HEK293 (cell line): ENCODE measurements at regions not wholly inside any gene's neighbourhood (a gene's known extent, or its start where the extent isn't known, plus 50 kb on each side); places are given as distances from the start of the nearest gene placed in this dataset.

Source experiments
- HOXD13 ChIP-seq: sonication (generic); formaldehyde crosslinking; IDR thresholded peaks from 2 replicates; pipeline ENCODE4 v1.8.0; 2022; ENCODE audit warnings: missing genetic modification reagents, borderline replicate concordance
- IKZF3 ChIP-seq: fragments of 450-650 bp; IDR thresholded peaks from 2 replicates; pipeline ENCODE4 v1.5.0; 2018; ENCODE audit warnings: missing biosample characterization, mild to moderate bottlenecking, missing genetic modification characterization, moderate library complexity
- KLF8 ChIP-seq: fragments of 450-650 bp; formaldehyde crosslinking; IDR thresholded peaks from 2 replicates; pipeline ENCODE4 v1.5.1; 2016; ENCODE audit warnings: missing biosample characterization, missing genetic modification characterization
- PATZ1 ChIP-seq: fragments of 450-650 bp; formaldehyde crosslinking; IDR thresholded peaks from 2 replicates; pipeline ENCODE4 v1.5.1; 2016; ENCODE audit warnings: missing biosample characterization, missing genetic modification characterization
- TRIM28 ChIP-seq: IDR thresholded peaks from 2 replicates; pipeline ENCODE4 v1.6.1; 2011; ENCODE audit warnings: low read length, control low read depth, borderline replicate concordance
- ZBTB1 ChIP-seq: fragments of 450-650 bp; formaldehyde crosslinking; IDR thresholded peaks from 2 replicates; pipeline ENCODE4 v1.5.1; 2016; ENCODE audit warnings: missing biosample characterization, missing genetic modification characterization
- ZBTB17 ChIP-seq: fragments of 450-650 bp; formaldehyde crosslinking; IDR thresholded peaks from 2 replicates; pipeline ENCODE4 v1.5.1; 2016; ENCODE audit warnings: missing biosample characterization, missing genetic modification characterization
- ZBTB44 ChIP-seq: fragments of 450-650 bp; IDR thresholded peaks from 2 replicates; pipeline ENCODE4 v1.5.1; 2018; ENCODE audit warnings: missing biosample characterization, mild to moderate bottlenecking, missing genetic modification characterization
- ZBTB8A ChIP-seq: fragments of 450-650 bp; formaldehyde crosslinking; IDR thresholded peaks from 2 replicates; pipeline ENCODE4 v1.5.1; 2016; ENCODE audit warnings: missing biosample characterization, missing genetic modification characterization
- ZIC2 ChIP-seq: fragments of 450-650 bp; formaldehyde crosslinking; IDR thresholded peaks from 2 replicates; pipeline ENCODE4 v1.5.1; 2016; ENCODE audit warnings: missing biosample characterization, missing genetic modification characterization
- ZNF10 ChIP-seq: fragments of 450-650 bp; formaldehyde crosslinking; IDR thresholded peaks from 2 replicates; pipeline ENCODE4 v1.5.1; 2017; ENCODE audit warnings: missing biosample characterization, missing genetic modification characterization
- ZNF2 ChIP-seq: fragments of 450-650 bp; formaldehyde crosslinking; IDR thresholded peaks from 2 replicates; pipeline ENCODE4 v1.5.1; 2016; ENCODE audit warnings: missing biosample characterization, missing genetic modification characterization
- ZNF221 ChIP-seq: fragments of 450-650 bp; formaldehyde crosslinking; IDR thresholded peaks from 2 replicates; pipeline ENCODE4 v1.5.1; 2017; ENCODE audit warnings: missing biosample characterization, missing genetic modification characterization, borderline replicate concordance
- ZNF248 ChIP-seq: fragments of 450-650 bp; formaldehyde crosslinking; IDR thresholded peaks from 2 replicates; pipeline ENCODE4 v1.5.1; 2017; ENCODE audit warnings: missing biosample characterization, missing genetic modification characterization
- ZNF350 ChIP-seq: fragments of 450-650 bp; formaldehyde crosslinking; IDR thresholded peaks from 2 replicates; pipeline ENCODE4 v1.5.0; 2017; ENCODE audit warnings: missing biosample characterization, mild to moderate bottlenecking, missing genetic modification characterization
- ZNF473 ChIP-seq: fragments of 450-650 bp; formaldehyde crosslinking; IDR thresholded peaks from 2 replicates; pipeline ENCODE4 v1.5.1; 2017; ENCODE audit warnings: missing biosample characterization, missing genetic modification characterization
- ZNF549 ChIP-seq: fragments of 450-650 bp; IDR thresholded peaks from 2 replicates; pipeline ENCODE4 v1.5.1; 2018; ENCODE audit warnings: missing biosample characterization, missing genetic modification characterization, mild to moderate bottlenecking, inconsistent platforms, moderate library complexity
- ZNF560 ChIP-seq: fragments of 450-650 bp; formaldehyde crosslinking; IDR thresholded peaks from 2 replicates; pipeline ENCODE4 v1.5.1; 2017; ENCODE audit warnings: missing biosample characterization, missing genetic modification characterization, borderline replicate concordance
- ZNF610 ChIP-seq: fragments of 450-650 bp; formaldehyde crosslinking; IDR thresholded peaks from 2 replicates; pipeline ENCODE4 v1.5.1; 2016; ENCODE audit warnings: missing biosample characterization, missing genetic modification characterization, borderline replicate concordance
- ZNF621 ChIP-seq: fragments of 450-650 bp; formaldehyde crosslinking; IDR thresholded peaks from 2 replicates; pipeline ENCODE4 v1.5.1; 2017; ENCODE audit warnings: missing biosample characterization, missing genetic modification characterization
- ZNF645 ChIP-seq: fragments of 450-650 bp; formaldehyde crosslinking; IDR thresholded peaks from 2 replicates; pipeline ENCODE4; 2016; ENCODE audit warnings: missing biosample characterization, missing genetic modification characterization
- ZNF654 ChIP-seq: fragments of 450-650 bp; formaldehyde crosslinking; IDR thresholded peaks from 2 replicates; pipeline ENCODE4 v1.5.1; 2016; ENCODE audit warnings: low read depth, missing biosample characterization, missing genetic modification characterization
- ZNF664 ChIP-seq: fragments of 450-650 bp; formaldehyde crosslinking; IDR thresholded peaks from 2 replicates; pipeline ENCODE4 v1.5.1; 2016; ENCODE audit warnings: missing biosample characterization, missing genetic modification characterization
- ZNF76 ChIP-seq: fragments of 450-650 bp; formaldehyde crosslinking; IDR thresholded peaks from 2 replicates; pipeline ENCODE4; 2016; ENCODE audit warnings: low read depth, missing biosample characterization, missing genetic modification characterization, borderline replicate concordance
- ZNF792 ChIP-seq: fragments of 450-650 bp; formaldehyde crosslinking; IDR thresholded peaks from 2 replicates; pipeline ENCODE4 v1.5.1; 2016; ENCODE audit warnings: missing biosample characterization, missing genetic modification characterization
- ZNF837 ChIP-seq: fragments of 450-650 bp; formaldehyde crosslinking; IDR thresholded peaks from 2 replicates; pipeline ENCODE4 v1.5.1; 2016; ENCODE audit warnings: missing biosample characterization, missing genetic modification characterization
- ZSCAN30 ChIP-seq: fragments of 450-650 bp; IDR thresholded peaks from 2 replicates; pipeline ENCODE4 v1.5.1; 2018; ENCODE audit warnings: missing biosample characterization, mild to moderate bottlenecking, missing genetic modification characterization, moderate library complexity
- TF ChIP-seq, protein P1 (sequence below): fragments of 450-650 bp; formaldehyde crosslinking; IDR thresholded peaks from 2 replicates; pipeline ENCODE4 v1.5.1; 2017; ENCODE audit warnings: missing biosample characterization, missing genetic modification characterization
- TF ChIP-seq, protein P2 (sequence below): fragments of 450-650 bp; formaldehyde crosslinking; IDR thresholded peaks from 2 replicates; pipeline ENCODE4 v1.5.1; 2016; ENCODE audit warnings: missing biosample characterization, missing genetic modification characterization, borderline replicate concordance
- TF ChIP-seq, protein P3 (sequence below): fragments of 450-650 bp; formaldehyde crosslinking; IDR thresholded peaks from 2 replicates; pipeline ENCODE4 v1.5.1; 2017; ENCODE audit warnings: missing biosample characterization, missing genetic modification characterization

DNA sequence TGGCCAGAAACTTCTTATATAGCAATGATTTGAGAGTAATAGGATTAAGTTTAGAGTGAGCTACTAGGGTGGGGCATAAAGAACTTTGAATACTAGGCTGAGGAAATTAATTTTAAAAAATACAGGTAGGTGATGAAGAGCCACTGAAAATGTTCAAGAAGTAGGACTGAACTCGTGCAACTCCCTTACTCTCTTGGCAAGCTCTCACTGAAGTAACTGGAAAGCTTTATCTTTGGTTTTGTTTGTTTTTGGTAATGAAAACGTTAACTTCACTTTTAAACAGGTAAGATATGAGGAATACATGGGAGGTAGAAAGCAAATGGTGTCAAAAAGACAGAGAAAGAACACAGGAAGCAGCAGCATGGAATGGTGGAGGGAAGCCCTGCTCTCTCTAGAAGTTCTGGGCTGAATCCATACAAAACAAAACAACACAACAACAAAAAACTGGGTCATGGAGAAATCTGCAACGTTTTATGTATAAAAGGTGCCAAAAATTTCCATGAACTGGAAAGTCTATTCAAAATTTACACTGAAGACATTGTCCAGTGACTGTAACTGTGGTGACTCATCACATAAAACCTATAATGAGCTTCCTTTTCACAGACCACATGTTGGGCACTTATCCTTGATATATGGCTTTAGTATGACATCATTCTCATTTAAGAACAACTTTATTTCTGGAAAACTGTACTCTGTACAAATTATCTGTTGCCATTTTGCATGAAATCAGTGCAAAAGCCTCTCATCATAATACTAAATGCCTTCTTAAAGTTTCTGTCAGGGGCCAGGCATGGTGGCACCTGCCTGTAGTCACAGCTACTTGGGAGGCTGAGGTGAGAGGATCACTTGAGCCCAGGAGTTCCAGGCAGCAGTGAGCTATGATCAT is 91.2 kb upstream of the CHD1 start (continued):
- TF ChIP-seq, protein P1, sequence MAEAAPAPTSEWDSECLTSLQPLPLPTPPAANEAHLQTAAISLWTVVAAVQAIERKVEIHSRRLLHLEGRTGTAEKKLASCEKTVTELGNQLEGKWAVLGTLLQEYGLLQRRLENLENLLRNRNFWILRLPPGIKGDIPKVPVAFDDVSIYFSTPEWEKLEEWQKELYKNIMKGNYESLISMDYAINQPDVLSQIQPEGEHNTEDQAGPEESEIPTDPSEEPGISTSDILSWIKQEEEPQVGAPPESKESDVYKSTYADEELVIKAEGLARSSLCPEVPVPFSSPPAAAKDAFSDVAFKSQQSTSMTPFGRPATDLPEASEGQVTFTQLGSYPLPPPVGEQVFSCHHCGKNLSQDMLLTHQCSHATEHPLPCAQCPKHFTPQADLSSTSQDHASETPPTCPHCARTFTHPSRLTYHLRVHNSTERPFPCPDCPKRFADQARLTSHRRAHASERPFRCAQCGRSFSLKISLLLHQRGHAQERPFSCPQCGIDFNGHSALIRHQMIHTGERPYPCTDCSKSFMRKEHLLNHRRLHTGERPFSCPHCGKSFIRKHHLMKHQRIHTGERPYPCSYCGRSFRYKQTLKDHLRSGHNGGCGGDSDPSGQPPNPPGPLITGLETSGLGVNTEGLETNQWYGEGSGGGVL, result peak; percentile 62; the same call in 1 of the 2 replicates
- no peak for TF ChIP-seq ZNF792 (tag by site-specific recombination)
- no peak for TF ChIP-seq ZNF473 (tag by site-specific recombination)
- peak; percentile 86 for TF ChIP-seq ZNF2 (tag by site-specific recombination)
- no peak for TF ChIP-seq ZNF10
- TF ChIP-seq ZBTB17 (tag by site-specific recombination), result peak; percentile 88
- TF ChIP-seq ZNF248 (tag by site-specific recombination), result no peak
- peak; percentile 43; the same call in 1 of the 2 replicates for TF ChIP-seq ZBTB1 (tag by site-specific recombination)
- peak; percentile 86 for TF ChIP-seq KLF8 (tag by site-specific recombination)
- peak; percentile 70; the same call in 1 of the 2 replicates for TF ChIP-seq ZNF664
- TF ChIP-seq HOXD13 (CRISPR knock-in tag), result peak; percentile 70
- peak; percentile 93 for TF ChIP-seq IKZF3 (tag by site-specific recombination)
- TF ChIP-seq ZNF549 (tag by site-specific recombination), result peak; percentile 75
- TF ChIP-seq PATZ1, result peak; percentile 56
- no peak for TF ChIP-seq ZNF837 (tag by site-specific recombination)
- no peak for TF ChIP-seq ZNF645
- TF ChIP-seq ZSCAN30, result peak; percentile 75; the same call in 1 of the 2 replicates
- peak; percentile 89; the same call in 1 of the 2 replicates for TF ChIP-seq TRIM28
- TF ChIP-seq ZNF350 (tag by site-specific recombination), result no peak
- TF ChIP-seq ZNF621 (tag by site-specific recombination), result 0 out of 2 replicates have a peak, but pooled peaks have one; percentile 24
- TF ChIP-seq ZNF610 (tag by site-specific recombination), result peak; percentile 49; the same call in 1 of the 2 replicates
- no peak for TF ChIP-seq ZNF560 (tag by site-specific recombination)
- TF ChIP-seq, protein P2, sequence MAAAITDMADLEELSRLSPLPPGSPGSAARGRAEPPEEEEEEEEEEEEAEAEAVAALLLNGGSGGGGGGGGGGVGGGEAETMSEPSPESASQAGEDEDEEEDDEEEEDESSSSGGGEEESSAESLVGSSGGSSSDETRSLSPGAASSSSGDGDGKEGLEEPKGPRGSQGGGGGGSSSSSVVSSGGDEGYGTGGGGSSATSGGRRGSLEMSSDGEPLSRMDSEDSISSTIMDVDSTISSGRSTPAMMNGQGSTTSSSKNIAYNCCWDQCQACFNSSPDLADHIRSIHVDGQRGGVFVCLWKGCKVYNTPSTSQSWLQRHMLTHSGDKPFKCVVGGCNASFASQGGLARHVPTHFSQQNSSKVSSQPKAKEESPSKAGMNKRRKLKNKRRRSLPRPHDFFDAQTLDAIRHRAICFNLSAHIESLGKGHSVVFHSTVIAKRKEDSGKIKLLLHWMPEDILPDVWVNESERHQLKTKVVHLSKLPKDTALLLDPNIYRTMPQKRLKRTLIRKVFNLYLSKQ, result no peak
- TF ChIP-seq ZNF76 (tag by site-specific recombination), result peak; percentile 30; the same call in 1 of the 2 replicates
- TF ChIP-seq ZNF654 (tag by site-specific recombination), result peak; percentile 8; the same call in 1 of the 2 replicates
- peak; percentile 55 for TF ChIP-seq ZIC2 (tag by site-specific recombination)
- TF ChIP-seq ZNF221, result no peak
- peak; percentile 44; the same call in 1 of the 2 replicates for TF ChIP-seq ZBTB8A (tag by site-specific recombination)
- peak; percentile 80 for TF ChIP-seq ZBTB44 (tag by site-specific recombination)
- TF ChIP-seq, protein P3, sequence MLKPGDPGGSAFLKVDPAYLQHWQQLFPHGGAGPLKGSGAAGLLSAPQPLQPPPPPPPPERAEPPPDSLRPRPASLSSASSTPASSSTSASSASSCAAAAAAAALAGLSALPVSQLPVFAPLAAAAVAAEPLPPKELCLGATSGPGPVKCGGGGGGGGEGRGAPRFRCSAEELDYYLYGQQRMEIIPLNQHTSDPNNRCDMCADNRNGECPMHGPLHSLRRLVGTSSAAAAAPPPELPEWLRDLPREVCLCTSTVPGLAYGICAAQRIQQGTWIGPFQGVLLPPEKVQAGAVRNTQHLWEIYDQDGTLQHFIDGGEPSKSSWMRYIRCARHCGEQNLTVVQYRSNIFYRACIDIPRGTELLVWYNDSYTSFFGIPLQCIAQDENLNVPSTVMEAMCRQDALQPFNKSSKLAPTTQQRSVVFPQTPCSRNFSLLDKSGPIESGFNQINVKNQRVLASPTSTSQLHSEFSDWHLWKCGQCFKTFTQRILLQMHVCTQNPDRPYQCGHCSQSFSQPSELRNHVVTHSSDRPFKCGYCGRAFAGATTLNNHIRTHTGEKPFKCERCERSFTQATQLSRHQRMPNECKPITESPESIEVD (tag by site-specific recombination), result peak; percentile 100
